Thyroid gland (tissue), 4 donors: ENCODE measurements at regions not wholly inside any gene's neighbourhood (a gene's known extent, or its start where the extent isn't known, plus 50 kb on each side); places are given as distances from the start of the nearest gene placed in this dataset.

Experiments
- CTCF ChIP-seq, 6 experiments: fragments of 200-600 bp in 3 of 6; fragments of 450-650 bp in 3 of 6; sonication (generic) in 3 of 6; IDR thresholded peaks; one replicate each; pipeline ENCODE4 v1.5.1; 2016 to 2019; ENCODE audit warnings: antibody characterized with exemption in 6 of 6, mild to moderate bottlenecking in 2 of 6, inconsistent platforms in 1 of 6, moderate library complexity in 1 of 6
- POLR2A ChIP-seq, 2 donors: fragments of 450-650 bp; IDR thresholded peaks; one replicate each; pipeline ENCODE4 v1.6.1; 2017; ENCODE audit warnings: antibody characterized with exemption in 2 of 2, mild to moderate bottlenecking in 2 of 2, moderate library complexity in 1 of 2

GRCh38 chr2:35495182-35495581 lies 860.4 kb upstream of the CRIM1 start:
- TF ChIP-seq CTCF (IDR thresholded peaks at IDR 0.05) (no peak), POLR2A (IDR thresholded peaks at IDR 0.05) (no peak)
